PC-3 (cell line): ENCODE measurements at regions not wholly inside any gene's neighbourhood (a gene's known extent, or its start where the extent isn't known, plus 50 kb on each side); places are given as distances from the start of the nearest gene placed in this dataset.

Source experiments
- EZH2 ChIP-seq: fragments of 300-600 bp; sonication (generic); IDR thresholded peaks from one replicate; pipeline ENCODE4 v1.6.1; 2017; ENCODE audit warnings: antibody characterized with exemption, mild to moderate bottlenecking, low read length; ENCODE audit not compliant: unreplicated experiment
- EZH2phosphoT487 ChIP-seq: fragments of 300-600 bp; sonication (generic); IDR thresholded peaks from 2 replicates; pipeline ENCODE4 v1.6.1; 2018; ENCODE audit warnings: mild to moderate bottlenecking, antibody characterized with exemption, low read length, borderline replicate concordance
- TF ChIP-seq, protein P1 (sequence below): fragments of 300-600 bp; sonication (generic); conservative IDR thresholded peaks from 2 replicates; pipeline ENCODE4 v1.5.1; 2017; ENCODE audit warnings: antibody characterized with exemption, low read depth, mild to moderate bottlenecking, low read length

DNA sequence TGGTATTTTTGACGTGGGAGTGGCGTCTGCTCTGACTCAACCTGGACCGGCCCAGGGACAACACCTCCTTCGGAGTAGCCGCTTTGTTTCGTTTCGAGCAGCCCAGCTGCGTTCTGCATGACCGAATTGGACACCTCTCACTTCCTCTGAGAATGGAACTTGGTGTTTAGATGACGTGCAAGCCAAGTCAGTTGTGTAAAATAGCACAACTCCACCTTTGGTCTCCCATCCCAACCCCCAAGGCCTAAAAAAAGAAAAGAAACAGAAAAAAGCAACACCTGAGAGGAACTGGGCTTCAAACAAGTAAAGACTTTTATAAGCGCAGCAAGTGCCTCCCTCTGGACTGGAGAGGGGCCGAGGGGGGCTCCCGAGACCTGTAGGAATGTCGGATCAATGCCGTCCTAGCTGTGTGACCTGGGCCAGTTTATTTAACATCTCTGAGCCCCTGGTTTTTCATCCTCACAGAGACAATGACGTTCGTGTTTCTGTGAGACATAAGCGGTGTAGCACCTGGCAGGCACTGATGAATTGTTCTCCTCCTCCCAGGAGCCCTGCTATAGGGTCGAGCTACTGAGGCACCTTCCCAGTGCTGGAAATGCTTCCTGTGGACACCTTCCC, 52.0 kb upstream of the SMNDC1 start:
- TF ChIP-seq, protein P1, sequence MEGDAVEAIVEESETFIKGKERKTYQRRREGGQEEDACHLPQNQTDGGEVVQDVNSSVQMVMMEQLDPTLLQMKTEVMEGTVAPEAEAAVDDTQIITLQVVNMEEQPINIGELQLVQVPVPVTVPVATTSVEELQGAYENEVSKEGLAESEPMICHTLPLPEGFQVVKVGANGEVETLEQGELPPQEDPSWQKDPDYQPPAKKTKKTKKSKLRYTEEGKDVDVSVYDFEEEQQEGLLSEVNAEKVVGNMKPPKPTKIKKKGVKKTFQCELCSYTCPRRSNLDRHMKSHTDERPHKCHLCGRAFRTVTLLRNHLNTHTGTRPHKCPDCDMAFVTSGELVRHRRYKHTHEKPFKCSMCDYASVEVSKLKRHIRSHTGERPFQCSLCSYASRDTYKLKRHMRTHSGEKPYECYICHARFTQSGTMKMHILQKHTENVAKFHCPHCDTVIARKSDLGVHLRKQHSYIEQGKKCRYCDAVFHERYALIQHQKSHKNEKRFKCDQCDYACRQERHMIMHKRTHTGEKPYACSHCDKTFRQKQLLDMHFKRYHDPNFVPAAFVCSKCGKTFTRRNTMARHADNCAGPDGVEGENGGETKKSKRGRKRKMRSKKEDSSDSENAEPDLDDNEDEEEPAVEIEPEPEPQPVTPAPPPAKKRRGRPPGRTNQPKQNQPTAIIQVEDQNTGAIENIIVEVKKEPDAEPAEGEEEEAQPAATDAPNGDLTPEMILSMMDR: no peak
- TF ChIP-seq EZH2phosphoT487 (no peak), EZH2 (no peak)
